HL-60/S4 (cell line): ENCODE measurements at regions not wholly inside any gene's neighbourhood (a gene's known extent, or its start where the extent isn't known, plus 50 kb on each side); places are given as distances from the start of the nearest gene placed in this dataset.

Experiments
- in situ Hi-C: fragments of 300-500 bp; cut with MboI; formaldehyde crosslinking; loops from 2 replicates; pipeline ENCODE4 v1.14.3; 2022; ENCODE audit warnings: low sequenced_read_pairs

DNA sequence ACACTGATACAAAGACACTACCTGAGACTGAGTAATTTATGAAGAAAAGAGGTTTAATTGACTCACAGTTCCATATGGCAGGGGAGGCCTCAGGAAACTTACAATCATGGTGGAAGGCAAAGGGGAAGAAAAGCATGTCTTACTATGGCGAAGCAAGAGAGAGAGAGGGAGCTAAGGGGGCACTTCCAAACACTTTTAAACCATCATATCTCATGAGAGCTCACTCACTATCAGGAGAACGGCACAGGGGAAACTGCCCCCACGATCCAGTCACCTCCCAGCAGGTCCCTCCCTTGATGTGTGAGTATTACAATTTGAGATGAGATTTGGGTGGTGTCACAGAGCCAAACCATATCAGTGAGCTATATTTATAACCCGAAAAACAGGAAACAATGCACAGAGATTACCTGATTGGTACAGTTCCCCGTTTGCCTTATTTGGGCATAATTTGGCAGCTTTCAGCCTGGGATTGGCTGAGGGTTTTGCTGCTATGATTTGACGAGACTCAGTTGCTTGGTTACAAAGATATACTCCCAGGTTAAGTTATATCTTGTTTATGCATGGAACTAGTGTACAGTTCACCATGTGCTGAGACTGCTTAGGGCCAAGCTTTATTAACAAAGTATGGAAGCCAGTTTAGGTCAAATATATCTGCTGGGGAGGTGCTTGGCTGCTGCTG lies 184.2 kb downstream of the NR2F2 start:
- in situ Hi-C loops, result no loop called here

DNA sequence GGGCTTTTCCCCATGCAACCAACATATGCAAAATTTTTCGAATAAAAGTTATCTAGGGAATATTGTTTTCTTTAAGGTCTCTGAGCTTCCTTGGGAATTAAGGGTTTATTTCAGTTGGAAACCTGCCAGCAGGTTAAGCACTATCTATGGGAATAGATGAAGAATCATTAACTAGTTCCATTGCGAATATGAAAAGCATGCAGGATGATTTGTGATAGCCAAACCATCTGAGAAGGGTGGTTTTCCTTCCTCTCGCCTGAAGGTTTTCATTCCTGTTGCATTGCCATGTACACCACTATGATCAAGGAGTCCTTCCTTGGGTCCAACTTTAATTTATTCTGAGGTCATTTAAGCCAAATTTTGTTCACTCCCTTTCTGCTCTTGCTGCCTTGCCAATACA lies 184.9 kb downstream of the NR2F2 start:
- in situ Hi-C loops, result no loop called here

DNA sequence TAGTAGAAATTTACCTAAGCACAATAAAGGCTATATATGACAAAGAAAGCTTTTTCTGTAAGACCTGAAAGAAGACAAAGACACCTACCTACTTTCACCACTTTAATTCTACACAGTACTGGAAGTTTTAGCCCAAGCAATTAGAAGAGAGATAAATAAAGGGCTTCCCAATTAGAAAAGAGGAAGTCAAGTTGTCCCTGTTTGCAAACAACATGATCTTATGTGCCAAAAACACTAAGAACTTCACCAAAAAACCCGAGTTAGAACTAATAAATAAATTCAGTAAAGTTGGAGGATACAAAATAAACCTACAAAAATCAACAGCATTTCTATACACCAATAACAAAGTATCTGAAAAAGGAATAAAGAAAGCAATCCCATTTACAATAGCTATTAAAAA lies 190.9 kb downstream of the NR2F2 start:
- in situ Hi-C loops, result no loop called here

DNA sequence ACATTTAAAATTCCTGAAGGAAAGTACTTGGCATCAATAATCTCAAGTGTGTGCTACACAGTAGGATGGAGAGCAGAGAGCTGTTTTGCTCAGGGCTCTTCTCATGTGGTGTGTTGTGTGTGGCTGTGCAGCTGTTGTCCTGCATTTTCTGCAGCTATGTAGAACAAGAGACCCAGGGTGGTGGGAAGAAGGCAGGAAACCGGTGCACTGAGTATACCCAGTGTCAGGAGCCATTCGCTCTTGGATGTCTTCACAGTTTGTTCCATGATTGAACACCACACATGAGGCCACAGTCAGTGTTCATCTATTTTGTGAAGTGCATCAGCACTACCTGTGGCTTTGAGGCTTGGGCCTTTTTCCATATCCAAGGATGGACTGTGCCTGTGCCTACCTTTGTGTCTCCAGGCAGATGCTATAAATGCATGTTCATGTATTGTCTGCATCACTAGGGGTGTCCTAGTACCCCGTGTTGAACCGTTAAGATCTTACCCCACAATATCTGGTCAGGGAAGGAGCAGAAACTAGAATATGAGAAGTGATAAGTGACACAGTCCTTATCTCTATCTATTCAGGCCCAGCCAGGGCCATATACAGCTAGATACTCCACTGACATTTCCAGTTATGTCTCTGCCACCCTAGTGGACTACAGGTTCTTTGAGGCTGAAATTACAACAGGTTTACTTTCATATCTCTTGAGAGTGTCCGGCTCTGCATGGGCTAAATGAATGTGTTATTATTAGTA lies 194.3 kb downstream of the NR2F2 start:
- in situ Hi-C loops, result no loop called here

DNA sequence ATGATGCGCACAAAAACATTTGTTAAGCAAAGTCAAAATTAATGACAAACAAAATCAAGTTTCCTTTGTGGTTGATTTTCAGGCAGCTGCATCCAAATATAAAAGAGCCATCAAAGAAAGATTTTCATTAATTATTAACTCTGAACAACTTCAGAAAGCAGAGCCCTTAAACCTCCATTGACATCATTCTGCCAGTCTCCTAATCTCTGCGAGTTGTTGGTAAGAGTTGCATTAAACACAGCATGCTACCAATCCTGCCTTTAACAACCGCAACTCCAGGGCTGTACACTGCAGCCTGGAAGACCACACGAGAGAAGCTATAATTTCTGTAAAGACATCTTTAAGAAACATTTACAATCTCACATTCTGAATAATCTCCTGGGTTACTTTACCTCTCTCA lies 204.6 kb downstream of the NR2F2 start:
- in situ Hi-C loops, result no loop called here

DNA sequence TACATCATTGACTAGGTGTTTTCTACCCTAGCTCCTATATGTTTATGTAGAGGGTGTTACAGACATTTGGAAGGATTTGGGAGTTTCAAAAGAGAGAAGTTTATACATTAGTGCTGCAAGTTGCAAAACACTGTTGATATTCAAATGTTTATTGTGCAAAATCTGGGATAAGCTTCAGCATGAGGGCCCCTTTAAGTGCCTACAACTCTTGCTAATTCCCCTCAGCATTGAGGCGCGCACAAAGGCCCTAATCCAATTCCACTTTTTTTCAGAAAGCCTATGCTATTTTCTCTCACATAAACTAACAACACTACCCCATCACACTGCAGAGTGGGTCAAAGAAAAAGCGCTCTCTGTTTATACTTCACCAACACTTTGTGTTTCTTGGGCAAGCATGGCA lies 208.0 kb downstream of the NR2F2 start:
- in situ Hi-C loops, result no loop called here

DNA sequence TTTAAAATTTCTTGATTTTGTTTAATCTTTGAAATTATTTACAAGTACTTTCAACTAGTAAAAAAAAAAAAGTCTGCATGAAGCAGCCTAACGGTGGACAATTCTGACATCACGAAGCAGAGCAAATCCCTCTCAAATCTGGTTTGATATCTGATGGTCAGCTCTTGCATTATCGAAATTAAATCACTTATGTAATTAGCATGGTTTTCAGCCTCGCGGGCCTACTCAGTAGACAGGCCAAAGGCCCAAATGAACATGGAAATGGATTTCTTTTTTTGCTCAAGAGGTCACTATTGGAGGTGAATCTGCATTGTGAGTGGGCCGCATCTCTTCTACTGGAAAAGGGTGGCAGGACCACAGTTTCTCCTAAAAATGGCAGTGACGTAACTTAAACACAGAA lies 209.8 kb downstream of the NR2F2 start:
- in situ Hi-C loops, result no loop called here

DNA sequence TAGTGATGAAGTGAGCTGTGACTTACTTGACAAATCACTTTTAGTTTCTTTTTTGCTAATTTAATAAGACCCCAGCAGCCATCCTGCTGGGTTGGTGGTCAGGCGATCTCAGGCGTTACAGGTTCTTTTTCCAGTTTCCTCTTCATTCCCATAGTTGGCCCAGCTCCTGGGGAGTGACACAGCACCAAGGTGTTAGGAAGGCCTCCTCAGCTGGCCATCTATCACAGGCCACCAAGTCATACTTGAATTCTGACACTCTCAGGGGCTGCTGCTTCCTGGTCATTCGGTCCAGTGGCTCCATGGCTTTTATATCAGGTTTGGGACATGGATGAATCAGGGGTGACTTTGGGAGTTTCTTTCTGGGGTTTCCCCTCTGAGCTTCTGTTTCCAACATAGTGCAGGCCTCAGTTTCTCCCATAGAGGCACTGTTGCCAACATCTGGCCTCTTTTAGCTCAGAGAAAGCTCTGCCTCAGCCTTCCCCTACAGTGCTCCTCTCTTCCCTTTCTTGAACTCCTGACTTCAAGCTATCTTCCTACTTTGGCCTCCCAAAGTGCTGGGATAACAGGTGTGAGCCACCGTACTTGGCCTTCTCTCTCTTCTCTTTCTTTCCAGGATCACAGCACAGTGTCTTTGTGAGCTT lies 211.8 kb downstream of the NR2F2 start:
- in situ Hi-C loops, result no loop called here

DNA sequence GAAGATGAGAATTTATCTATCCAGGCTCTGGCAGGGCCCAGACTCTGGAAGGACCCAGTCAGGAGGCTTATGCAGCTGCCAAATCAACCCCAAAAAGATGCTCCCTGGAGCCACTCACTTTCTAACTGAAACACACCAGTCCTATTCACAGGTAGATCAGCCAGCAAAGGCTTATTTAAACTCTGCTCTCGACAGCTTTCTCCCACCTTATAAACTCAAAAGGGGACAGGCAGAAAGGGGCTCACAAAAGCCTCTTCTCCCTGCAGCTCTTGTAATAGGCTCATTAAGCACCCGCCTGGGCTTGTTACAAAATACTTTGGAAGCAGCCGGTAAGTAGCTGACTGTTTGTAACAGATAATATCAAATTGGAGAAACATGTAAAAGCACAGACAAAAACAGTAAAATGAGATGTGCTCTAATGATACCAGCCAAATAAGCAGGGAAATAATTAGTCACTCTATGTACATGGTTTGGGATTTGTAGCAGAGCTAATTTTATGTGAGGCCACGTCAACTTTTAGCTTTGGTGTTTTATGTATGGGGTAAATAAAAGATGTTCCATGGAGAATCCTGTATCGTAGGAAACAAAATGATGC lies 213.8 kb downstream of the NR2F2 start:
- in situ Hi-C loops, result no loop called here

DNA sequence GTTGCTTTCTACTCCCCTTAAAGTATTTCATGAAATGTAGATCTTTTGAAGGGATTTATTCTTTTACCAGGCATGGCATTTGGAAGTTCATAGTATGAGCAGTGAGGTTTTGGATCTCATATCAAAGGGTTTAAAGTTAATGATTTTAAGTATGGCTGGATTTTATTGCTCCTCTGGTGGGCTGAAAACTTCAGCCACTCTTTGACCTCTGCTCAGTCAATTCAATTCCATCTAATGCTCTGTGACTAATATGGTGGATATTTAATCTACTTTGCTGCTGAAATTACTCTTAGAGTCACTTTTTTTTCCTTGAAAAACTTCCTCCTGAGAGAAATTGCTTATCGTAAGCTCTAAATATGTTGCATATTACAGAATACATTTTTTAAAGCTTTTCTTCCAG lies 218.6 kb downstream of the NR2F2 start:
- in situ Hi-C loops, result no loop called here

DNA sequence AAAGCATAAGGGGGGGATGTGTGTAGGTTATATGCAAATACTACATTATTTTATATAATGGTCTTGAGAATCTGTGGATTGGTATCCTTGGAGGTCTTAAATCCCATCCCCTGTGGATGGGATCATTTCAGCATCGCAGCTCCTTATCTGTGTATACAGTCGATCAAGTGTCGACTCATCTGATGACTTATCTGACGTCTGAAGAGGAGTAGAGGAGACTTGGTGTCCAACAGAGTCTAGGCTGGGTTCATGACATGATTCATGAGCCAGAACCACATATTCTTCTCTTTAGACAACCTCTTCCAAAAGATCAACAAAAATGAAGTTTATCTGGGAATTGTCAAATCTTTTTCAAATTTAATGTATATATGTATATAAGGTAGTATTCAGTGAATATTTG lies 220.7 kb downstream of the NR2F2 start:
- in situ Hi-C loops, result no loop called here

DNA sequence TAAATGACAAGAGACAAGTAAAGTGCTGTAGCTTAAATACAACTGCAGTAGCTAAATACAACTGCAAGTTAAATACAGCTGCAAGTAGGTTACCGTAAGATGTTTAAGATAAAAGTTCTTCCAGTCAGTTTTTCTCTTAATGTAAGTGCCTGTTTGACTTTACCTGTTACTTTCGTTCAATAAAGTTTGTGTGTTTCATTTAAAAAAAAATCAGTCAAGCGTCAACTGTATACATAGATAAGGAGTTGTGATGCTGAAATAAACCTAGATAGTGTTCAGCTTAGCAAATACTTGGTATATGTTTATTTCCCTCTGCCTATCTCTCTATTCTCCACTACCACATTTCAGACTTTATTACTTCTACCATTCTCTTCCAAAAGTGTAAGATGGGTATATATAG lies 221.2 kb downstream of the NR2F2 start:
- in situ Hi-C loops, result no loop called here

DNA sequence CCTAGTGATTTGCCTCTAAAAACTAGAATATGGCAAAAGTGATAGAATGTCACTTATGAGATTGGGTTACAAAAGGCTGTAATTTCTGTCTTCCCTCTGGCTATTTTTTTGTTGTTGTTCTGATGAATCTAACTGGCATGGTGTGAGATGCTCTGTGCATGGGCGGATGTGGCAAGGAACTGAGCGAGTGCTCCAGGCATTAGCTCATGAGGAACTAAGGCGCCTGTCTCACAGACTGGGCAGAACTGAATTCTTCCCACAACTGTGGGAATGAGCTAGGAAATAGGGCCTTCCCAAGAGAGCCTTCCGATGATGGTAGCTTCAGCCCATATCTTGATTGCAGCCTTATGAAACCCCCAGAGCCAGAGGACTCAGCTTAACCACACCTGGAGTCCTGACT lies 222.5 kb downstream of the NR2F2 start:
- in situ Hi-C loops, result no loop called here

DNA sequence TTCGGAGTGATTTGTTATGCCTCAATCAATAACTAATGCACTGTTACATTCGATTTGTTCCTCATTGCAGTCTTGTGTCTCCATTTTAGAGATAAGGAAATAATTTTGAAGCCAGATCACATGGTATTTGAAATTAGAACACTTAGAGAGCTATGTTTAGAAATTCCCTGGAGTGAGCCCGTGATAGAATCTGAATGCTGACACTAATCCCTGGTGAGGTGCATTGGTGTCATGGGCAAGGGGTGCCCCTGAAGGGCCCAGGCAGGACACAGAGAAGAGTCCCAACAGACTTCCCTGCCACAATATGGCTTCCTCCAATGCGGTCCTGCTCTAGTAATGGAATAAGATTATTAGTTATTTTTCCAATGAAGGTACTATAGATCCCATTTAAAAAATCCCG lies 223.0 kb downstream of the NR2F2 start:
- in situ Hi-C loops, result no loop called here

DNA sequence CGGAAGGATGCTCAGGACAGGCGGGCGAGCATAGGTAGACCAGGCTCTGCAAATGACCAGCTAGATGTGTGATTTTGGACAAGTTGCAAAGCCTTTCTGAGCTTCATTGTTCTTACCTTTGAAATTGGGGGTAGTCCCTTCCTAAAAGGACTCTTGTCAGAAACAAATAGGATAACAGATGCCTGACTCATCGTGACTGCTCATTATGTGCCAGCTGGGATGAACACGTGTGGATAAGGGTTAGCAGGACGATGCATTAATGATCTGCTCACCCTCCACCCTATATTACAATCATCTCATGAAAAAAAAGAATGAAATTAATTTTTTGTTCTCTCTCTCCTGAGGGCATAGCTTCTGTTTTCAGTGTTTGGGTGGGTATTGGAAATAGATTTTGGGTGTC lies 223.4 kb downstream of the NR2F2 start:
- in situ Hi-C loops, result no loop called here

DNA sequence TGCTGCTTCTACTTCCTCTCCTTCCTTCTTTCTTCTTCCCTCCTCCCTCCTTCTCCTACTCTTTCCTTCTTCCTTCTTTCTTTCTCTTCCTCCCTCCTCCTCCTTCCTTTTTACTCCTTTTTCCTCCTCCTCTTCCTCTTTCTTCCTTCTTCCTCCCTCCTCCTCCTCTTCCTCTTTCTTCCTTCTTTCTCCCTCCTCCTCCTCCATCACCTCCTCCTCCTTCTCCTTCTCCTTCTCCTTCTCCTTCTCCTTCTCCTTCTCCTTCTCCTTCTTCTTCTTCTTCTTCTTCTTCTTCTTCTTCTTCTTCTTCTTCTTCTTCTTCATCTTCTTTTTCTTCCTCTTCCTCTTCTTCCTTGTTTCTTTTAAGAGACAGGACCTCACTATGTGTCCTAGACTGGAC lies 224.0 kb downstream of the NR2F2 start:
- in situ Hi-C loops, result no loop called here

DNA sequence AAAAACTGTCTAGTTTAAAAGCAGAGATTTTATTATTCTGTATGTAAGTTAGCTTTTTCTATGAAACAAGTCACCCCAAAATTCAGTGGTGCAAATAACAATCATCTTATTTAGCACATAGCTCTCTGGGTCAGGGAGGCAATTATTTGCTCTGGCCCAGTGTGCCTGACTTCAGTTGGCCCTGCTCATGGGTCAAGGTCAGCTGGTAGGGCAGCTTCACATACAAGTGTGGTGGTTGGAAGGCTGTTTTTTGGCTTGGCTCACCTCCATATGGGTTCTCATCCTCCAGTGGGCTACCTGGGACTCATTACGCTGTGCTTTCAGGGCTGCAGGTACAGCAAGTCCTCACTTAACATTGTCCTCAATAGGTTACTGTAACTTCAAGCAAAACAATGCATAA lies 228.6 kb downstream of the NR2F2 start:
- in situ Hi-C loops, result no loop called here

DNA sequence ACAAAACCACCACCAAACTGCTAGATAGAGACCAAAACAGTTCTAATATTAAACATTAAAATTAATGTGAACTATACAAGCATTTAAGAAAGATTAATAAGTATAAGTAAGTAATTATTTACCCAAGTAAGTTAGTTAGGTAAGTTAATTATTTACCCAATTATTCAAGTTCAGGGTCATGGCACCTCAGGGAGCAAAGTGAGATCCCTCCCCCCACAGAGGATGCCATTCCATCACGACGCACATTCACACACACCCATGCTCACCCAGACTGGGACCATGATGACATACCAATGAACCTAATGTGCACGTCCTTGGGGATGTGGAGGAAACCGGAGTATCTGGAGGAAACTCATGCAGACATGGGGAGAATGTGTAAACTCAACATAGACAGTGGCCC lies 229.1 kb downstream of the NR2F2 start:
- in situ Hi-C loops, result no loop called here

DNA sequence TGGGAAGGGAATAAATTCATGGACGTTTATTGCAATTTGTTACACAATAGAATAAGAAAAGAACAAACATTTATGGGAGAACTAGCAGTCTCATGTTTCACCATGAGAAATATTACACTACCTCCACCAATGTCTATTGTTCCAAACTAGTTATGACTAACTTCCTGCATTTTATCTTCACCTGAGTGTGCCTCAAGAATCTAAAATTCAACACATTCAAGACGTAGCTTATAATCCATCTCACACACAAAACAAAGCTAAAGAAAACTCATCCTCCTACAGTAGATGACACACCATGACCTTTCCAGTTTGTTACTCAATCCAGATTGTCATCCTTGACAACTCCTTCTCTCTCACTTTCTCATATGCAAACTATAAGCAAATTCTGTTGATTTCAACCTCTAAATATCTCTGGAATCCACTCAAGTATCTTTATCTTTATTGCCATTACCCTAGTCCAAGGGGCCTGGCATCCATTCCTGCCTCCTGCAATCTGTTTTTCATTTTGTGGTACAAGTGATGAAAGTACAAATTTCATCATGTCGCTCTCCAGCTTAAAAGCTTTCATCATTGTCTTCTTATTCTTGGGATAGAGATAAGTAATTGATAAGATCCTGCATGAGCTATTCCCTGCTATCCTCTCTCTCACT lies 229.9 kb downstream of the NR2F2 start:
- in situ Hi-C loops, result no loop called here

DNA sequence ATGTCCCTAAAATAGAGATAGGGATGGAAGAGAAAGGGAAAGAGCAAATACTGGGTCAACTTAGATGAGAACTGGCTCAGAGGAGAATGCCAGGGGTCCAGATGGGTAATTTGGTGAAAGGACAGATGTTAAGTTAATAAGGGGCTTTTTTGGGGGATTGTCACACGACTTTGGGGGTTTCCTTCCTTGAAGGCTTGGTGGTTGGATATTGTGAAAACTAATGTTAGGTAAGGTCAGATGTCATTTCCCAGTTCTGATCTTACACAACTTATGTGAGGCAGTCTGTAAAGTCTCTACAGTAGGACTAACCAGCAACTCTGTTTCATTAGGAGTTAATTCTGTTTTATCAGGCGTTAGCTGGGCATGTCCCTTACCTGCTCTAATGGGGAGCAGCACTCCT lies 231.1 kb downstream of the NR2F2 start:
- in situ Hi-C loops, result no loop called here

DNA sequence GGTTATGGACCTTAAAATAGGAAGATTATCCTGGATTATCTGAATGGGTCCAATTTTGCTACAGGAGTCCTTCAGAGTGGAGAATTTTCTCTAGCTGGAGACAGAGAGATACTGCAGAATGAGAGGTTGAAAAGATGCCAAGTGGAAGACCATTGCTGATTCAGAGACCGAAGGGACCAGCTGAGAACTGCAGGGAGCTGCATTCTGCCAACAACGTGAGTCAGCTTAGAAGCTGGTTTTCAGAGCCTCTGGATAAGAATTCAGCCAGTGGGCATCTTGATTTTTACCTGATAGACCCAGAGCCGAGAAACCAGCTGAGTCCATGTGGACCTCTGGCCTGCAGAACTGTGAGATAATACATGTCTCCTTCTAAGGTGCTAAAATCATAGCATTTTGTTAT lies 234.0 kb downstream of the NR2F2 start:
- in situ Hi-C loops, result no loop called here
